EL (cell line): ENCODE measurements at regions not wholly inside any gene's neighbourhood (a gene's known extent, or its start where the extent isn't known, plus 50 kb on each side); places are given as distances from the start of the nearest gene placed in this dataset.
"Not testable (repeated sequence)": the region's sequence is repeated elsewhere in the genome, so short reads cannot be mapped to it uniquely, and the experiment has no call there.

Experiments
- DNase-seq: peaks from one replicate; pipeline ENCODE4 v3.0.0-alpha.2; 2016

DNA sequence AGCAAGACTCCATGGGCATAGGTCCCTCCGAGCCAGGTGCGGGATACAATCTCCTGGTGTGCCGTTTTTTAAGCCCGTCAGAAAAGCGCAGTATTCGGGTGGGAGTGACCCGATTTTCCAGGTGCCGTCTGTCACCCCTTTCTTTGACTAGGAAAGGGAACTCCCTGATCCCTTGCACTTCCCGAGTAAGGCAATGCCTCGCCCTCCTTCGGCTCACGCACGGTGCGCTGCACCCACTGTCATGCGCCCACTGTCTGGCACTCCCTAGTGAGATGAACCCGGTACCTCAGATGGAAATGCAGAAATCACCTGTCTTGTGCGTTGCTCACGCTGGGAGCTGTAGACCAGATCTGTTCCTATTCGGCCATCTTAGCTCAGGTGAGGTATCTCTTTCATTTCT lies 344.1 kb upstream of the ZNF32 start:
- DNase-seq: not testable (repeated sequence)

DNA sequence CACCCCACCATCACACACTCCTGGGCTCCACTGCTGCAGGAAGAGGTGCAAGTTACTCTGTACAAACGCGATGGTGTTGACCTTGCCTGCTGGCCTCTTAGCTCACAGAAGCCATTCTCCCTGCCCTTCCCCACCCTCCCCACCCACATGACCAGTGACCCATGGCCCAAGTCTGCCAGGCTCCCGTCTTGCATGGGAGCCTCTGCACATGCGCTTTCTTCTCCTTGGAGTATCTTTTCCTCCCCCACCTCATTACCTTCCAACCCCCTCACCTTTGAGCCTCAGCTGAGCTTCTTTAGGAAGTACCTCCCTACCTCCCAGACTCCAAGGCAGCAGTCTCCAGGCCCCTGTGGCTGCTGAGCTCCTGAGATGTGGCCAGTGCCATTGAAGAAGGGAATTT lies 337.7 kb upstream of the ZNF32 start:
- no peak for DNase-seq

- no peak for DNase-seq
Measured at GRCh38 chr10:43985941-43986340, 337.3 kb upstream of the ZNF32 start.

DNA sequence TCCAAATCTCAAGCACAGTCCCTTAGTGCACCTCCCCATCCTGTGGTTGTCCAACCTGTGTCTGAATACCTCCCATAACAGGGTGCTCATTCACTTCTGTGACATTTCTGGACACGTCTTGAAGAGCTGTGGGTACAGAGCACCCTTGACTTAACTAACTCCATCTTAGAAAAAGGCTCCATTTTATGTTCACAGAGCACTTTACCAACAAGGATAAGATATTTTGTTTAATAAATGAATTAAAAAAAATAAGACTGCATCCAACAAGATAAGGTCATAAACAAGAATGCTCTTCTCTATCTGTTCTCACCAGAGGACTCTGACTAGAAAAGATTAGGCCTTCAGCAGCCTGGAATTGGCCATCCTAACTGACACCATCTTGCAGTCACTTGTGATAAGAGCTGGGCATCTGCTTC lies 335.2 kb upstream of the ZNF32 start:
- no peak for DNase-seq

GRCh38 chr10:43983405-43983804 lies 334.7 kb upstream of the ZNF32 start:
- no peak for DNase-seq

DNA sequence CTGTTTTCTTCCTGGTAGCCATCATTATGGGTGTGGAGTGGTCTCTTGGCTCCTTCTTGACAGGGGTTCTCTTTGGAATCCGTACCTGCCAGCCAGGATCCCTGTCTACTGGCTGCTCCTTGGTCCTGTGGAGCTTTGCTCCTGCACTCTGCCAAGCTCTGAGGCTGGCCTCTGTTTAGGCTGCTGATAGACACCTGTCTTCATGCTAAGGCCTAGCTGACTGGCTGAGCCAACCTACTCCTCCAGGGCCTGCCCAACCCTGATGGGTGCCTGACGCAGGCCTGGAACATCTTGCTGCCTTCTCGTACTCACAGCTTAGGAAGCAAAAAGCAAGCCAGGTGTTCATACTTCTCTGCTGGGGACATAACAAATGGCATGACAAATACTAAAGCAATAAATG lies 333.6 kb upstream of the ZNF32 start:
- DNase-seq: no peak

DNA sequence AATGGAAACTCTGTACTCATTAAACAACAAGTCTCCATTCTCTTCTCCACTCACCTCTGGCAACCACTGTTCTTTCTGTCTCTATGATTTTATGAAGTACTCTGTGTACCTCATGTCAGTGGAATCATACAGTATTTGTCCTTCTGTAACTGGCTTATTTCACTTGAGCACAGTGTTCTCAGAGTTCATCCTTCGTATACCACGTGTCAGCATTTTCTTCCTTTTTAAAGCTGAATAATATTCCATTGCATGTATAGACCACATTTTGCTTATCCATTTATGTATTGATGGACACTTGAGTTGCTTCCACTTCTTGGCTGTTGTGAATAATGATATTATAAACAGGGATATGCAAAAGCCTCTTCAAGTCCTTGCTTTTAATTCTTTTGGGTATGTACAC lies 333.0 kb upstream of the ZNF32 start:
- no peak for DNase-seq

- no peak for DNase-seq
Measured at GRCh38 chr10:43981232-43981631, 332.6 kb upstream of the ZNF32 start.

GRCh38 chr10:43980715-43981114 lies 332.0 kb upstream of the ZNF32 start:
- DNase-seq: no peak

GRCh38 chr10:43980313-43980712 lies 331.6 kb upstream of the ZNF32 start:
- no peak for DNase-seq

- DNase-seq: no peak
Measured at GRCh38 chr10:43979551-43979950, 330.9 kb upstream of the ZNF32 start.

- DNase-seq: no peak
Measured at GRCh38 chr10:43978936-43979335, 330.3 kb upstream of the ZNF32 start.

DNA sequence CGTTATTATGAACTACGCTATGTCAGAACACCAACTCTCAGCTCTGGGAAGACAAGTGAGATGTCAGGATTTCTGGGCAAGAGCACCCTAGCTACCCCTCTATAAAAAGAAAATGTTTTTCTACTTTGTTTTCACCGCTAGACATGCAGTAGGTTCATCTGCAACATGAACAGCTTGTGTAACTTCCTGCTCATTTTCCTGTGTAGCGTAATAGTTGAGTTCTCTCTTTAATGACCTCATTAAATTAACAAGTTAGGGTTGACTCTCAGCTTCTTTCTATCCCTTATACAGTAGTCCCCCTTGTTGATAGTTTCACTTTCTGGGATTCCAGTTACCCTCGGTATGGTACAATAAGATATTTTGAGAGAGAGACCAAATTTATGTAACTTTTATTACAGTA lies 329.4 kb upstream of the ZNF32 start:
- no peak for DNase-seq

- no peak for DNase-seq
Measured at GRCh38 chr10:43976292-43976691, 327.6 kb upstream of the ZNF32 start.

- DNase-seq: no peak
Measured at GRCh38 chr10:43973801-43974200, 325.1 kb upstream of the ZNF32 start.

GRCh38 chr10:43972976-43973647 lies 324.4 kb upstream of the ZNF32 start:
- no peak for DNase-seq

- DNase-seq: no peak
Measured at GRCh38 chr10:43971981-43972380, 323.3 kb upstream of the ZNF32 start.

GRCh38 chr10:43971306-43971705 lies 322.6 kb upstream of the ZNF32 start:
- no peak for DNase-seq

DNA sequence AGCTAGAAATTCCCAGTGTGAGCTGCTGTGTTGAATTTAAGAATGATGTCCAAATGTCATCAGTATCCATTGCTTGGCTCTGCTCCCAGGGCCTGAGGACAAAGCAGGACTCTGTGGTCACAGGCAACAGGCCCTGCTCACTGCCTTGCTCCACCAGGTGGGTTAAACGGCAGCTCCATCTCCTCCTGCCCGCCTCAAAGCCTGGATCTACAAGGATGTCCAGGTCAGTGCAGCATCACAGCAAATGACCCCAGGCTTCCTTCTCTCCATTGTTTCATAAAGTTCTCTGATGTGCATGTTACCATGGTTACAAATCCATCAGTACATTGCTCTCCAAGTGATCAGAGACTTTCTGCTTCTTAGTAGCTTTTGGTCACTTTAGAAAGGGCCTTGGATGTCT lies 322.0 kb upstream of the ZNF32 start:
- no peak for DNase-seq

- no peak for DNase-seq
Measured at GRCh38 chr10:43970018-43970698, 321.5 kb upstream of the ZNF32 start.

DNA sequence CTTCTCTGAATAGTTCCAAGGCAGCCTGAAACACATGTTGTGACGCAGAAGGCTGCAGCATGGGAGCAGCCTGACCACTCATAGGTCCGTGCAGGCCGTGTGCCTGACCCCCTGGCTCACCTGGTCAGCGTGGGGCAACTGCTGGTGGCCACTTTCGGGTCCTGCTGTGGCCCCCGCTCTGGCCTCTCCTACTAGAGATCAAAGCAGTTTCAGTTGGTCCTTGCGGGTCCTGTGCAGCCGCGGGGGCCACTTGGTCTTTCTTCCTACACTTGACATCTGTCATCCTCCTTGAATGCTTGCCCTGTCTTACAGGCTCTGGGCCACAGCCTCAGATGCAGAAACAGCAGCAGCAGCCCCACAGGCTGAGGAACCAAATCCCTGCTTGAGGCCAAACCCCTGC lies 320.8 kb upstream of the ZNF32 start:
- DNase-seq: no peak

- no peak for DNase-seq
Measured at GRCh38 chr10:43968961-43969360, 320.3 kb upstream of the ZNF32 start.

DNA sequence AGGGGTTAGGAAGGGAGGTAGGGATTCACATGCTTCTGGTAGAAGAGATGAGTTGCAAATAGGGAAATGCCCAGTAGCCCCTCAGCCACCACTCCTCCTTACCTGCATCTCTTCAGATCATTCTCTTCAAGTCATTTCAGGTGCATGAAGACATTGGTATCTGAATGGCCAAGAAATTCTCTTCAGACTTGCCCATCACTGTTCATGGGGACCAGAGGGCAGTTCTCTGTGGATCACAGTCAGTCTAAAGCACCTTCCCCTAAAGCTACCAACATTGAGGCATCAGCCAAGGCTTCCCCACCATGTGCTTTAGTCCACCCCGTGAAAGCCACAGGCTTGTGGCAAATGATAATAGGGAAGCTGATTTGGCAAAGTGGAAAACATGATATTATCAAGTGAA lies 319.4 kb upstream of the ZNF32 start:
- DNase-seq: no peak

DNA sequence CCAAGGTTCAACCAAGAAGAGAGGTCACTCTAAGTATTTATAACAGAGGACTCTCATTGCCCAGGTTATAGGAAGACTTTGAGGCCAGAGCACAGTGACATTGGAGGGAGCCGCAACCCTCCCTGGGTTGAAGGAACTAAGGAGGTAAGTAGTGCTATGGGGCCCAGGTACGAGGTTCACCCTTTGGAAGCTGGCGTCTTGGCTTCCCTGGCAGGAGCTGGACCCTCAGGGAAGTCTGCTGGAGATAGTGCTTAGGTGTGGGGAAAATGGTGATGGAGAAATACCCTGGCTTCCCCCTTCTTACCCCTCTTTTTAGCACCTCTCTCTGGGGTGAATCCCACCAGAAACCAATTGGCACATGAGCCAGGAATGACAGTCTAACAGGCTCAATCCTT lies 317.9 kb upstream of the ZNF32 start:
- no peak for DNase-seq
